ENCODE measurements at regions not wholly inside any gene's neighbourhood (a gene's known extent, or its start where the extent isn't known, plus 50 kb on each side); places are given as distances from the start of the nearest gene placed in this dataset.

- no peak for DNase-seq (ENCODE audit: low spot score)
Observed at GRCh38 chr5:6915574-6915973, 202.3 kb downstream of the TENT4A start.

DNA sequence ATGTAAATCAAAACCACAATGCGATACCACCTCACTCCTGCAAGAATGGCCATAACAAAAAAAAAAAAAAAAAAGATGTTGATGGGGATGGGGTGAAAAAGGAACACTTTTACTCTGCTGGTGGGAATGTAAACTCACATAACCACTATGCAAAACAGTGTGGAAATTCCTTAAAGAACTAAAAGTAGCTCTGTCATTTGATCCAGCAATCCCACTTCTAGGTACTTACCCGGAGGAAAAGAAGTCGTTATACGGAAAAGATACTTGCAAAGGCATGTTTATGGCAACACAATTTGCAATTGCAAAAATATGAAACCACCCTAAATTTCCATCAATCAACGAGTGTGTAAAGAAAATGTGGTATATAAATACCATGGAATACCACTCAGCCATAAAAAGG lies 205.0 kb downstream of the TENT4A start:
- no peak for DNase-seq (ENCODE audit: low spot score)

DNA sequence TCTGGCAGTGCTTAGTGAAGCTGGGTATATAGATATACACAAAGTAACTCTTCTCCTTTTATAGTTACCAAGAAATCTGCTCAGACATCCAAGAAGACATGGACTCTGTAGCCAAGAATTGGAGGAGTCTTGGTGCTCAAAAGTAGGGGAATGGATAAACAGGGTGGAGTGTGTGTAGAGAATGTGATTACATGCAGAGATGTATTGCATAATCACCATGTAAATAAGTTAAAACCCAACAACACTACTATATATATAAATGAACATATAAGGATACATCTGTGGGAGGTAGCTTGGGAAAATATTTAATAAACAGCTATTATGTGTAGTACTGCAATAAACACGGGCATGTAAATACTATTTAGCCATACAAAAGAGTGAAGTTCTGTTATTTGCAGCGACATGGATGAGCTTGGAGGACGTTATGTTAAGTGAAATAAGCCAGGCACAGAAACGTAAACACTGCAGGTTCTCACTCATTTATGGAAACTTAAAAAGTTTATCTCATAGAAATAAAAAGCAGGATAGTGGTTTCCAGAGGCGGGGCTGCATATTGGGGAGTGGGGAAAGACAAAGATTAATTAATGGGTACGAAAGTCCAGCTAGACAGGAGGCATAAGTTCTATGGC lies 207.5 kb downstream of the TENT4A start:
- DNase-seq (ENCODE audit: low spot score) = no peak

DNA sequence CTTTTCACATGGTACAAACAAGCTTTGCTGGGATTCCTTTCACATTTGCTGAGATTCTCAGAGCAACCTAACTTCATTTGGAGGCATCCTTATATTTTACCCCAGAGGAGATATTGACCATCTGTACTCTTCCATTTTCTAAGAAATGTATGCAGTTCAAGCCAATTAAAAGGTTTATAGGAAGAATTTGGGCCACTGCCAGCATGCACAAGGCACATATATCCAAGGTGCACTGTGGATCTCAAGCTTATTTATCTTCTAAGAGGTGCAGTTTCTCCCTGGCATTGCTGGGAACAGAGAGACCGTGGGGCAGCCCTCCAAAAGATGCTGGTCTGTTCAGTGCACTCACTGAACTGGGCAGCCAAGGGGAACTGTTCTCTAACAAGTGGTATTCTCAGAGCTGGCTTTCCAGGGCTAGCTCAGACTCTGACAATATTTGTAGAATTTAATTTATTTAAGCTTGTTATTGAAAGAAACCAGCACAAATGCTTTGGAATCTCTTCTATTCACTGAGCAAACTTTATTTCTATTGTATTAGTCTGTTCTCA lies 213.3 kb downstream of the TENT4A start:
- no peak for DNase-seq (ENCODE audit: low spot score)

DNA sequence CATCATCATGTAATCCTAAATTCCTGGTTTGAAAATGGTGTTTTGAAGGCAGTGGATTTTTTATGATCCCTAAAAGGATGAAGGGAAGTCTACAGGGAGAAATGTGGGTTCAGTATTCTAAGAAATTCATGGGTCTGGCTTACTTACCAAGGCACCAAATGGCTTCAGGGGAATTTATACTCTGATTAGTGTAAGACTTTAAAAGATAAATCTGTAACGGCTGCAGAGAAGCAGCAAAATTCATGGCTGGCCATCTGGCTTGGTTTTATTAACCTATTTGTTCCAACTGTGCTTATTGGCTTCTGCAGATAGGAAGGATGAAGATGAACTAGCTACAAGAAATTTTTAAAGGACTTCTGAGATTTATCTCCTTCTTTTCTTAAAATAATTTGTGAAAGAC lies 222.8 kb downstream of the TENT4A start:
- DNase-seq (ENCODE audit: low spot score) = no peak

GRCh38 chr5:6937677-6938076 lies 224.4 kb downstream of the TENT4A start:
- no peak for DNase-seq (ENCODE audit: low spot score)

DNA sequence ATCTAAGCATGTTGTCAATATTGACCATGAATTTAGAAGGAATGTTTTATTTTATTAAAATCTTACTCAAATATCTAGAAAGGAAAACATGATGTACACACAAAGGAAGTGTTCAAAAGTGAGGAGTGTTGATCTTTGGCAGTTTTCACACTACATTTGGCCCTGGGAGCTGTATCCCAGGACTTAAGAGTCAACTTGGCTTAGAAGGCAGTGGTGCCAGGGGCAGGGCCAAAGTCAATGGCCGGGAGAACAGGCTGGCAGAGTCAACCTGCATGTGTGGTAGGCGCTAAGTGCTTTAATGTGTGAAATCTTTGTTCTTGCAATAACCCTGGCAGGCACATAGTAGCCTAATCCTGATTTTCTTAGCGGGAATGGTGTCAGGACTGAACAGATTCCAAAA lies 228.4 kb downstream of the TENT4A start:
- DNase-seq (ENCODE audit: low spot score) = no peak

DNA sequence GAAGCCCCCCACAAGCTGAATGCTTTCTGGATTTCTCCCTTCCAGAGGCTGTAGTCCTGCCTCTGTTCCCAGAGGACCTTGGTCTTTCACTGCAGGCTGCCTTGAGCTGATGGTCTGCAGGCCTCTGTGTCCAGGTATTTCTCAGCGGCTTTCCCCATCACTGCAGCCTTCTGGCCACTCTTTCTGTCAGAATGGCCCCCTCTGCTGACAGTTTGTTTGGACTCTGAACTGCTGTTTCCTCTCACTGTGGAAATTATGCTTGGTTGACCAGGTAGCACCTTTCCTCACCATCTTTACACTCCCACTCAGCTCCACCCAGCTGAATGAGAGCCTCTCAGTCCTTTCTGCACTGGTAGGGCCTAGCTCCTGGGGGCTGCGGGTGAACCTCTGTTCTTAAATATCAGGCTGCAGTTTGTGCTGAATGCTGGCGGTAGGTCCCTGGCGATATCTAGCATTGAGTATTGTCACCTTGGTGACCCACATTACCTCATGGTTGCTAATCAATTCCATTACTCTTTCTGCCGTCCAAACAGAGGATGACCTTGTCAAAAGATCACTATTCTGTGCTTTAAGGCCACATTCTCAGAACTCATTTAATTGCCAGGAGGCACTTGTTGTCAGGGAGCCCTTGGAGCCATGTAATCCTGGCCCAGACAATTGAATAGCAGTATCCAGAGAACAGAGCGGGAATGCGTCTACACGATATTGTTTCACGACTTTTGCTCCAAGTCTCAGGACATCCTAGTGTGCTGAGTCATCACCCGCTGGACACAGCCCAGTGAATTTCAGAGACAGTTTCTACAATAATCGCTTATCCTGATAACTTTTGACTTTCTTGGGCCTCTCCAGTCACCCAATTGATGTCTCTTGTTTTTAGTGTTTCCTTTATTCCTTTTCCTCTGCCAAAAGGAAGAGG lies 230.2 kb downstream of the TENT4A start:
- DNase-seq (ENCODE audit: low spot score) = no peak

DNA sequence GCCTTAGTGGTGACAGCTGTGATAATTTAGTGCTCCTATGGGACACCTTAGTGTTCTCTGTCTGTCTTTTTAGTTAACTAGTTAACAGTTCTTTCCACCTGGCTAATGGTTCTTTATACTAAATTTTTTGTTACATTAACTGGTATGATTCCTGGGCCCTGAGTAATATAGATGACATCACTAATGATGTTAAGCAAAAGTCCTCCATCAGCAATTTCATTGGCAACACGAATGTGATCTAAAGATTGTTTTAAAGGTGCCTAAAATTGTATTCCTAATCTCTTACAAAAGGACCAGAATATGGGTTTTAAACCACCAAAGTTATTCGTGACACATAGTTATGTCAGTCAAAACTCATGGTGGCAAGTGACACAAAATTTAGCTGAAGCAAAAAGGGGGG lies 235.3 kb downstream of the TENT4A start:
- no peak for DNase-seq (ENCODE audit: low spot score)

DNA sequence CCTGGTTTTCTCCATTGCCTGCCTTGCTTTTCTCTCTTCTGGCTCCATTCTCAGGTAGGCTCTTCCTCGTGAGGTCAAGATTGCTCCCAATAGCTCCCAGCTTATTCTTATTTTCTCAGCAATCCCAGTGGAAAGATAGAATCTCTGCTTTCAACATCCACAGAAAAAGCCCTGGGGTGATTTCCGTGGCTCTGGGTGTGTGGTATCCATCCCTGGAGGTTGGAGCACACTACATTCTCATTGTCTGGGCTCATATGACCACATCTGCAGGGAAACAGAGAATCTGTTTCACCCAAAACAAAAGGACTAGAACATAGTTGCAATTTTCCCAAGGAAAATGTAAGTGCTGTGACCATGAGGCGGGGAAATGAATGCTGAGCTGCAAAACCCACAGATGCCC lies 236.0 kb downstream of the TENT4A start:
- DNase-seq (ENCODE audit: low spot score) = no peak

DNA sequence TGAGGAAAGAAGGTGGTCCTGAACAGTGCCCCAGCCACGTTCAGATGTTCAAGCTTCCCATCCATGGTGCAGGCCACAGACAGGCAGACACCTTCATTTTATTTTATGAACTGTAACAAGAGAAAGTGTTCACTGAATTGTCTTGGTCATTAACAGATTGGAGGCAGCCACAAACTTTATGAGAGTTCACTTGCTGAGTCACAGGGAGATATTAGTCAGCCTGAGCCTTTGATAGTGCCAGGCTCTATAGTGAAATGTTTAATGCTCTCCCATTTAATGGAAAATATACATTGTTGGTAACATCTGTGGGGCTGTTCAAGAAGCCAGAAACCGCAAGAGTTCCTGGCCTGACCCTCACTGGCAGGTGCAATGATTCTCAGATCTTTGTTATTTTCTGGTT lies 237.0 kb downstream of the TENT4A start:
- DNase-seq (ENCODE audit: low spot score) = no peak

GRCh38 chr5:6950860-6951259 lies 237.6 kb downstream of the TENT4A start:
- no peak for DNase-seq (ENCODE audit: low spot score)

DNA sequence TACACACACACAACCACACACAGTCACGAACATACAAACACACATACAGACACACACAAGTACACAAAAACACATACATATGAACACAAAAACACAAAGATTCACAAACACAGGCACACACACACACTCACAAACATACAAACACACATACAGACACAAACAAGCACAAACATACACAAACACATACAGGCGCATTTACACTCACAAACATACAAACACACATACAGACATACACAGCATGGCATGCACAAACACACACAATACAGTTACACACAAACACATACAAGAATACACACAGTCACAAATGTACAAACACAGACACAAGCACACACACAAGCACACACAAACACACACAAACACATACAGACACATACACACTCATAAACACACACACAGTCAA lies 247.9 kb downstream of the TENT4A start:
- DNase-seq (ENCODE audit: low spot score) = no peak

- no peak for DNase-seq (ENCODE audit: low spot score)
Observed at GRCh38 chr5:6961837-6962635, 248.8 kb downstream of the TENT4A start.

DNA sequence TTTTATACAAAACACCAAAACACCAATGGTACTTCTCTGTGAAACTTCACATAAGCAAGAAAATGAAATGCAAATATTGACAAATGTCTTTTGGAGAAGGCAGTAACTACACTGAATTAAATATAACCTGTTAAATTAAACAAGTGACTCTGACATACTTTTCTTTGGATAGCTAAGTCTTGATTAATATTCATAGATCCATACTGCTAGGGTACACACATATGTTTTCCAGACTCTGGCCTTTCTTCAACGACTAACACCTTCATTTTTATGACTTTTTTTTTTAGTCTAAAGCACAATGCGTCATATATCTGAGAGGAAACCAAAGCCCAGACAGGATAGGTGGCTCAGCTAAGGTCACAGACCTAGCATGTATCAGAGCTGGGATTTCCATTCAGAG lies 263.7 kb downstream of the TENT4A start:
- no peak for DNase-seq (ENCODE audit: low spot score)

DNA sequence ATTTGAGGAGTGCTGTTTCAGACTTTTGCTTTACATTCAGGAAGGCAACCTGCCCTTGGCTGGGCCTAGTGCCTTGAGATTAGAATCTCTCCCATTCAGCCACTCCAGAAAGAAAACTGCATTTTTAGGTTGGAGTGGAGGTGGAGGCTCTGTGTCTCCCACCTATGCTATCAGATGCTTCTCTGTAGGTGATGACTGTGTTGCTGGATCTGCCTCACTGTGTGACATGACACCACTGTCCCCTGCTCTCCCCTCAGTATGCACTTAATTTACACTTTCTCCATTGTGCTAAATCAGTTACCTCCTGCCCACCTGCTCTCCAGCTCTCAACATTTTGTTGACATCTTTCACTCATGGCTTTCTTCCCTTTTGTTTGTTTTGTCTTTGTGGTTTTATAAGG lies 265.8 kb downstream of the TENT4A start:
- DNase-seq (ENCODE audit: low spot score) = no peak

DNA sequence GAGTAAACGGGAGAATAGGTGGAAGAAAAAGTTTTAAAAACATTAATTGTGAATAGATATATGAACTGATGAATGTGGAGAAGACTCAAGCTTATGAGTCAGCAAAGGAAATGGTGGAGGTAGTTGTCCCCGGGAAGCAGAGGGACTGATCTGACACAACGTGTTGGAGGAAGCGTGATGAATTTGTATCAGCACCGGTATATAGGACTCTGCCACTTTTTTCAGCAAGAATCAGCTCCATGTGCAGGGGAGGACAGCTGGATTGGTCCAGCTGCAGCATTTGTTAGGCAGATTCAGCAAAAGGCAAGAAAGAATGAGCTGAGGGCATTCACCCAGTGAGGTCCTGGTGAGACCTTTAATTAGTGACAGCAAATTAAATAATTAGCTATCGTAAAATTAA lies 276.0 kb downstream of the TENT4A start:
- no peak for DNase-seq (ENCODE audit: low spot score)

DNA sequence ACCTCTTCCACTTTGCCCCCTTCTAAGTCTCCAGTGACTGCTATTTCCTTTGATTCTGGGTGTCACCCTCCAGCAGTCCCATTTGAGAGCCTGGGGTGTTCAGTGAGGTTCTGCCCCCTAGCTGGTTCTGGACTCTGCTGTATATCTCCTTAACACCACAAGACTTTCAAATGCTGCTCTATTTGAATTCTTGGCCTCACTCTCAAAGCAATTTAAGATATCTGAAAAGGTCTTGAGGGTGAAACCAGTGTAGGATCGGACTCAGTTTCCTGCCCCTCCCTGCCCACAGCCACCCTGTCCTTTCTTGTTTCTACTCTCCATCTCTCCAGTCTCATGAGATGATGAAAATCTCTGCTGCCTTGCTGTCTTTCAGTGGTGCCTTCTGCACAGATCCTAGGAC lies 280.9 kb downstream of the TENT4A start:
- no peak for DNase-seq (ENCODE audit: low spot score)

DNA sequence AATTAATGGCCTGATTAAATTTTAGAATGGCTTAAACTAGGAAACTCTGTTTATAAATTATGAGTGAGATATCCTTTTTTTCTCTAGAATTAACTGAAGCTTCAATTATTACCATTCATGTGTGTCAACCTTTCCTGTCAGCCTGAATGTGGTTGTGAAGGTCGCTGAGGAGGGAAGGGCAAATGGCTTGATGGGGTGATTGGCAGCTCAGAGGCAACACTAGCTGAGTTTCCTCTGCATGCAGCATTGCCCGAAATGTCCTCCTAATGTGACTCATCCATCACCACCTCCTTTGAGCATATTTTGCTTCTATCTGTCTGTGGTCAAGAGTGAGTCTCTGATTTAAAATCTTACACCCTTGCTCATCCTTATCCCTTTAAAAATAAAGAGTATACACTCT lies 281.9 kb downstream of the TENT4A start:
- DNase-seq (ENCODE audit: low spot score) = no peak

DNA sequence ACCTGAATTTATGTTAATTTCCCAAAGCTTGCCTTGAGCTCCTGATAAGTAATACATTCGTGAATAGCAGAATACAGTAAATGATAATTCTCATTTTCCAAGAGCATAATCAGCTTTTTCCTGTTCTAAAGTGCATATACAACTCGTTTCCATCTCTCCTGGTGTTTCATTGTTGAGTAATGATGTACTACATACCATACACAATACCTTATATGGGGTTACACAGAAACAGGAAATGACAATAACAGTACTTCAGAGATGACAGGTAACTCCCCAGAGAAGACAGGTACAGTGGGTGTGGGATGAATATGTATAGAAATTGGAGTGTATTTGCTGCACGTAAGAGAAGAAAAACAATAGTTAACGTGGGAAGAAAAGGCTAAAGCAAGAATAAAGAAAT lies 287.1 kb downstream of the TENT4A start:
- DNase-seq (ENCODE audit: low spot score) = no peak

DNA sequence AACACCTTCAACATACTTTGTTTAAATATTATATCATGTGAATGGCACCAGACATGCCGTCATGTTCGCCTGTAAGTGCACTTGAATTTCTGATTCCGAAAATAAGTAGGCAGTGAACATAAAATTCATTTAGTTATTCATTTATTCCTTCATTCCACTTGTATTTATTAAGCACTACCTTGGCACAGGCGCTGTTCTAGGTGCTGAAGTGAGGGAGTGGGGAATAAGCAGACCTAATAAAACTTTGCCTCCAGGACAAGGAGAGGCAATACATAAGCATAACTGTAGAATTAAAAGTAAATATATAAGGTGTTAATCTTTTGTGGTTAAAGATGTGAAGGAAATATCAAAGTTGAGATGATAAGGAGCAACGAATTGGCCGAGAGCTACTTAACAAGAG lies 297.4 kb downstream of the TENT4A start:
- DNase-seq (ENCODE audit: low spot score) = peak; percentile 28

GRCh38 chr5:7012057-7012456 lies 298.8 kb downstream of the TENT4A start:
- DNase-seq (ENCODE audit: low spot score) = no peak
